Lower leg skin (tissue), 3 donors: ENCODE measurements at regions not wholly inside any gene's neighbourhood (a gene's known extent, or its start where the extent isn't known, plus 50 kb on each side); places are given as distances from the start of the nearest gene placed in this dataset.

Source experiments
- CTCF ChIP-seq, 3 donors: fragments of 450-650 bp; IDR thresholded peaks; one replicate each; pipeline ENCODE4 v1.5.1; 2016; ENCODE audit warnings: antibody characterized with exemption in 3 of 3, mild to moderate bottlenecking in 3 of 3, moderate library complexity in 2 of 3
- POLR2A ChIP-seq, 2 donors: fragments of 450-650 bp; IDR thresholded peaks; one replicate each; pipeline ENCODE4 v1.6.1; 2016 to 2017; ENCODE audit warnings: antibody characterized with exemption in 2 of 2, mild to moderate bottlenecking in 1 of 2, moderate library complexity in 1 of 2

GRCh38 chr4:33685939-33686338 lies 2558.4 kb downstream of the ARAP2 start:
- TF ChIP-seq CTCF (IDR thresholded peaks at IDR 0.05) (no peak), POLR2A (IDR thresholded peaks at IDR 0.05) (no peak)
